ENCODE measurements at regions not wholly inside any gene's neighbourhood (a gene's known extent, or its start where the extent isn't known, plus 50 kb on each side); places are given as distances from the start of the nearest gene placed in this dataset.

DNA sequence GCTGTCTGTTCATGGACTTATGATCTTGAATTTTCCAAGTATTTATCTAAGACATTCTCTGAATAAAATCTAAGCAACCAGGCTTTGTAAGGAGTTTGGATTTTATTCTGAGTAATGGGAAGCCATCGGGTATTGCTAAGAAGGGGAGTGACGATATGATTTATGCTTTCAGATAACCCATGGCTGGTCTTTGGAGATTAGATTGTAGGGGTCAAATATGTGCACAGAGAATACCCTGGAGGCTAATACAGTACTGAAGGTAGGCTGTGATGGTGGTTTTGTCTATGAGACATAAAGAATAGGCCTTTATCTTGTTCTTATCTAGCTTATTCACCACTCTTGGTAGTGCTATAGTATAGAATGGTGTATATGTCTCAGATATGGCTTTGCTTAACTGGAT is 60.0 kb upstream of the C5orf46 start:
- H3K4me3 ChIP-seq (ENCODE audit: low read length) = no peak overlapping the region
- DNase-seq (ENCODE audit: low read depth) = no peak
- no peak for TF ChIP-seq CTCF (conservative IDR thresholded peaks at IDR 0.05; ENCODE audit: low read depth, low read length)

- DNase-seq (ENCODE audit: low read depth) = no peak
- no peak overlapping the region for H3K4me3 ChIP-seq (ENCODE audit: low read length)
- TF ChIP-seq CTCF (conservative IDR thresholded peaks at IDR 0.05; ENCODE audit: low read depth, low read length) = no peak
Measured at GRCh38 chr5:147965715-147966114, 59.4 kb upstream of the C5orf46 start.

- no peak overlapping the region for H3K4me3 ChIP-seq (ENCODE audit: low read length)
- no peak for DNase-seq (ENCODE audit: low read depth)
- TF ChIP-seq CTCF (conservative IDR thresholded peaks at IDR 0.05; ENCODE audit: low read depth, low read length) = no peak
Measured at GRCh38 chr5:147963948-147964693, 57.8 kb upstream of the C5orf46 start.

- no peak overlapping the region for H3K4me3 ChIP-seq (ENCODE audit: low read length)
- TF ChIP-seq CTCF (conservative IDR thresholded peaks at IDR 0.05; ENCODE audit: low read depth, low read length) = no peak
- no peak for DNase-seq (ENCODE audit: low read depth)
Measured at GRCh38 chr5:147963436-147963835, 57.1 kb upstream of the C5orf46 start.

- no peak for TF ChIP-seq CTCF (conservative IDR thresholded peaks at IDR 0.05; ENCODE audit: low read depth, low read length)
- DNase-seq (ENCODE audit: low read depth) = no peak
- H3K4me3 ChIP-seq (ENCODE audit: low read length) = no peak overlapping the region
Measured at GRCh38 chr5:147961208-147961749, 54.9 kb upstream of the C5orf46 start.

DNA sequence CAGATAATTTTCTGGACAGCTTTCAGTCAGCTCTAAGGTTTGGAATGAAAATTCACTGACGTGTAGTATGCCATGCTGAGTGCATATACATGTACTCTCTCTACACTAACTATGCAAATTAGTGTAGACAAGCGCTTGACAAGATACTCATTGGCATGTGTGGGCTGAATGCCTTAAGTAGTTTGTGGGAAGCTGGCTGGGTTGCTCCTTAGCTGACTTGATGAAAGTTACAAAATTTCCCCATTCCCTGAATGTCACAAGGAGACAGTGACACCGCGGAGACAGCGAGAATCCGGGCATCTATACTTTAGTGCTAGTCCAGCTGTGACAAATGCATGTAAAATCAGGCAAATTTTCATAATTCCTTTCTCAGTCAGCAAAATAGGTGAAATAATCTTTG is 51.6 kb upstream of the C5orf46 start:
- no peak for DNase-seq (ENCODE audit: low read depth)
- TF ChIP-seq CTCF (conservative IDR thresholded peaks at IDR 0.05; ENCODE audit: low read depth, low read length) = no peak
- no peak overlapping the region for H3K4me3 ChIP-seq (ENCODE audit: low read length)

DNA sequence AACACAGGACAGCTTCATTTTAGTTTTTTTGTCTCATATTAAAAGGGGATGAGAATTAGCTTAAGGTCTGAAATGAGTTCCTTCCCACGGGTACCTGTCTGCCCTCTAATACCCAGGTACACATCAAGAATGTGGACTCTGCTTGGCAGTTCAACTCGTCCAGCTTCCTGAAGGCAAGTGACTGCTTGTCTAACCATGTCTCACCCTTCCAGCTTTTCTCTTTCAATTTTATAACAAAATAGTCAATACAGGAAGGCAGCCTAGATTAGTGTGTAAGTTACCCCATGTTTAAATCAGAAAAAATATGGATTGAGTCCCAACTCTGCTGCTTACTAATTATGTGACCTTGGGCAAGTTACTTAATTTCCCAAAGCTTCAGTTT is 50.5 kb upstream of the C5orf46 start:
- H3K4me3 ChIP-seq (ENCODE audit: low read length) = no peak overlapping the region
- no peak for TF ChIP-seq CTCF (conservative IDR thresholded peaks at IDR 0.05; ENCODE audit: low read depth, low read length)
- no peak for DNase-seq (ENCODE audit: low read depth)
